Inferior parietal cortex (tissue), 1 donor: ENCODE measurements at regions not wholly inside any gene's neighbourhood (a gene's known extent, or its start where the extent isn't known, plus 50 kb on each side); places are given as distances from the start of the nearest gene placed in this dataset.

Experiments
- DNase-seq: peaks from one replicate; pipeline ENCODE4 v3.0.0-alpha.2; 2016; ENCODE audit errors: extremely low spot score

DNA sequence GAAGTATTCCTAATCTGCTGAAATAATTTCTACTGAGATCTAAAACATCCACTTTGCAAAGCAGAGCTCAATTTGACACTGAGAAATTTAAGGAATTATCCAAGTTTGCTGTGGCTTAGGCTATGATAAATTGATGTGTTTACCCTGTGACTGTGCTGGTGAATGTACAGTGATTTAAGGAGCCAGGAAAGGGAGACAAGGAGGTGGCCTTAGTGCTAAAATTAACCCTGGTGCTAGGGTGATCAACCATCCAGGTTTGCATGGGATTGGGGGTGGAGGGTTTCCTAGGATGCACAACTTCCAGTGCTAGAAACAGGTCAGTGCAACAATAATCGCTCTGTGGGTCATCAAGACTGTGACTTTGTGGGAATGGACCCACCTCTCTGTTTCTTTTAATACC is 307.5 kb upstream of the SPRED2 start:
- DNase-seq, result no peak

DNA sequence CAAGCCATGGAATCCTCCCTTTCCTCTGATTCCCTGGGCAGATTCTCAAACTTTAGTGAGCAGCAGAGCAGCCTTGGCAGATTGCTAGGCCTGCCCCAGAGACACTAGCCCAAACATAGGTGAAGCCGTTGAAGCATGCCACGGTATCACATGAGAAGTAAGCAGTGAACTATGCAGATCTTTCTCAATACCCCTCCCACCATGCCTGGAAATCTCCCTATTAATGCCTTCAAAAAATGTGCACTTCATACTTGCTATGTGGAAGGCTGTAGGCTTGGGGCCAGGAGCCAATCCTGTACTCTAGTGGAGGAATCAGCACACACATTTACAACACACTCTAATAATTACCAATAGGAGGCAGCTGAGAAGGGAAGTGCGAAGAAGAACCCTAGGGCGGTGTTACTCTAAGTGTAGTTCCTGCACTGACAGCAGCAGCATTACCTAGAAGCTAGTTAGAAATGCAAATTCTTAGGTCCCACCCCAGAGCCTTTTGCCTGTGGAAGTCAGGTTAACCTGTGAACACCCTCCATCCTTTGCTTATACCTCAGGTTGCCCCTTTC is 305.1 kb upstream of the SPRED2 start:
- no peak for DNase-seq

- no peak for DNase-seq
Measured at GRCh38 chr2:65731476-65731875, 299.1 kb upstream of the SPRED2 start.

GRCh38 chr2:65730186-65730585 is 297.8 kb upstream of the SPRED2 start:
- no peak for DNase-seq

DNA sequence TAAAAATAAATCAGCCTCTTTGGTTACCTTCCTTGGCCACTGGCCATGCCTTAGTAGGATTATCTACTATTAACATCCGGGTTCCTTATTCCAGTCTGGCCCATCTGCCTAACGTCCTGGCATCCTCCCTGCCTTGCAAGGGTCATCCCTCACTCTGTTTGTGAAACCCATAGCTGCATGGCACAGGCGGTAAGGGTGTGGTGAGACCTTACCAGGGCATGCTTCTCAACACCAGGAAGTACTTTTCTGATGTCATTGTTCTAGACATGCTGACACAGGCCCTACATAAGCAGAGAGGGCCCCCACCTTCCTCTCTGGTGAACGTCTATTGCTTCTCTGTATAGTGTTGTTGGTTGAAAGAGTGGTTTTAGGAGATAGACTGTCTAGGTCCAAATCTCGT is 296.8 kb upstream of the SPRED2 start:
- no peak for DNase-seq

GRCh38 chr2:65728477-65729180 is 296.2 kb upstream of the SPRED2 start:
- no peak for DNase-seq

DNA sequence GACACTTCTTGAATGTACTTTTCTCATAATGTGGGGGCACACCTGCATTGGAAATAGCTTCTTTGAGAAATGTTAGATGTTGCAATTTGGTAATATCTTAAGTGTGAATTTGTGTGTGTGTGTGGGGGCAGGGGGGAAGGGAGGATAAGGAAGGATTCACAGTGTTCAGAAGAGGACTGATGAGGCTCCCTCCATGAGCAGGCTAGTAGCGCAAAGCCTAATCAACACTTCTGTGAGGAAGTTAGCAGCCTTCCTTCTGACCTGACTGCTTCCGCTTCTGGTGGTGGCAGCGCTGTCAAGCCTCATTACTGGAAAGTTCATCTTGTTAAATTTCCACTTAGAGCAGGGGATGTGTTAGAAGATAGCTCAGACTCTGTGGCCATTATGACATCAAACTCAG is 295.4 kb upstream of the SPRED2 start:
- DNase-seq, result no peak

DNA sequence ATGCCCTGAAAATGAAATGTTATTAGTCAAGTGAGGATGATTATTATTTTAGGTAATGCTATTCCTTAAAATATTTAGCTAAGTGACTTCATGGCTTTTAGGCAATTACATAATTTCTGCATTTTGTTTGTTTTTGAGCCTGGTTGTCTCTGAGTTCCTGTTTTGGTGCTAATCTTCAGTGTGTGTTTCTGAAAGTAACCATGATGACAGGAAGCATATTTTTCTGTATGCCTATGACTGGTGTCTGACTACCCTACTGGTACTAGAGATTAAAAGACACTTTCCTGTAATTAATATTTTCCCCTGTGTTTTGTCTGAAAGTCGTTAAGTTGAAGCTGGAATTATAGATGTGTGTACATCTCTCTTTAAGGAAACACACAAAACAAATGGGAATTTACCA is 295.0 kb upstream of the SPRED2 start:
- no peak for DNase-seq

GRCh38 chr2:65724752-65725151 is 292.4 kb upstream of the SPRED2 start:
- no peak for DNase-seq

- no peak for DNase-seq
Measured at GRCh38 chr2:65724336-65724735, 291.9 kb upstream of the SPRED2 start.

- DNase-seq, result peak; percentile 12
Measured at GRCh38 chr2:65722028-65722778, 289.8 kb upstream of the SPRED2 start.

GRCh38 chr2:65716698-65717097 is 284.3 kb upstream of the SPRED2 start:
- DNase-seq, result no peak

DNA sequence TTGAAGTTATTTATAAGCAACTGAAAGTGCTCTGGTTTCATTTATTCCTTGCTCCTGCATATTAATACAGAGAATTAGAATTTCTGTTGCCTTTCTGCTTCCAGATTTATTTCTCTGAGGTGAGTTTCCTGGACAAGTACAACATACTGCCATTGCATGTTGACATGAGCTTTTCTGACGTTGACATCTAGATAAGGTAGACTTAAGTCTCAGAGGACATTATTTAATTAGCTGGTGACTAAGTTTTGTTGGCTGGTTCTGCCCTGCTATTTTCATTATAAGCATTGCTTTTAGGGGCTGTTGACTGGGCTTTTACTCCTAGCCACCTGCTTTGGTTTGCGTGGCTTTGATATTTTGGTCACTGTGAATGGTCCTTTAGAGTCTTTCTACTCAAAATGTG is 282.9 kb upstream of the SPRED2 start:
- no peak for DNase-seq

DNA sequence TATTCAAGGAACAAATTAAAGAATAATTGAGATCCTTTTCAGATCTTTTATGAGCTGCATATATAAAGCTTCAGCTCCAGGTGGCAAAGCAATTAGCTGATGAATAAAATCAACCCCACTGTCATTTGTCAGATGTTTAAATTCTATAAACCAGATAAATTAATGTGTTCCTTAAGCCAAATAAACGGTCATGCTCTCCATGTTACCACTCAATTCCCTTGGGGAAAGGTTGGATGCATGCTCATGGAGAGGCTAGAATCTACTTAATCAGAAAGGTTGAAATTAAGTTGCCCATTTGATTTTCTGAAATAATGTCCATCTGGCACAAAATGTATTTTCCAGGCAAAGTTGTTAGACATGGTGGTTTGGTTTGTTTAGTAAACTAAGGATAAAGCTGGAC is 282.5 kb upstream of the SPRED2 start:
- DNase-seq, result no peak

DNA sequence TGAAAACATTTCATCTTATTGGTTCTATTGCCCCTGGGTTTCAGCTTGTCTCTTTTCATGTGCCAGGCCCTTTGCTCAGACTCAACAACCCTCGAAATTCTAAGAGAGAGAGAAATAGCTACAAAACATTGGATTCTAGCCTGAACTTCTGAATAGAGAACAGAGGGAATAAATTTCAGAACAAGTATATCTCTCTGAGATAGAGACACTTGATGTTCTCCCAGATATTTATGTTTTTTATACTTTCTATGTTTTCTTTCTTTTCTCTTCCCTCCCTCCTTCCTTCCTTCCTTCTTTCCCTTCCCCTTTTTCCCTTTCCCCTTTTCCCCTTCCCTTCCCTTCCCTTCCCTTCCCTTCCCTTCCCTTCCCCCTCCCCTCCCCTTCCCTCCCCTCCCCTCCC is 279.5 kb upstream of the SPRED2 start:
- DNase-seq, result no peak

- DNase-seq, result no peak
Measured at GRCh38 chr2:65710779-65711295, 278.4 kb upstream of the SPRED2 start.

- DNase-seq, result no peak
Measured at GRCh38 chr2:65710356-65710755, 278.0 kb upstream of the SPRED2 start.

DNA sequence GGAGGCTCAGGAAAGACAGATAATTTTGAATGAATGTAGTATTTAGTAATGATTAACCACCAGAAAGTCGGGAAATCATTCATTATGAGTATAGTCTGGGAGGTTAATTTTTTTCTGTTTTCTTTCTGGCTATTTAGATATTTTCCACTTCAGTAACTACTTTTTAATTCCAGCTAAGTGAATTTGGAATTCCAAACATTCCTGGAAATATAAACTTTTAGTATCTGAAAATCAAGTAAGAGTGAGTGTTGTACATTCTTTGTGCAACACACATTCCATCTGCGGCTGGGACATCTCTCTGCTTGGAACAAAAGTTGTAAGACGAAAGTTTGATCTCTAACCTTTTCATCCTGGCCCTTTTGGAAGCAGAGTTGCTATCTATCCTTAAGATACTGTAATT is 275.7 kb upstream of the SPRED2 start:
- no peak for DNase-seq

DNA sequence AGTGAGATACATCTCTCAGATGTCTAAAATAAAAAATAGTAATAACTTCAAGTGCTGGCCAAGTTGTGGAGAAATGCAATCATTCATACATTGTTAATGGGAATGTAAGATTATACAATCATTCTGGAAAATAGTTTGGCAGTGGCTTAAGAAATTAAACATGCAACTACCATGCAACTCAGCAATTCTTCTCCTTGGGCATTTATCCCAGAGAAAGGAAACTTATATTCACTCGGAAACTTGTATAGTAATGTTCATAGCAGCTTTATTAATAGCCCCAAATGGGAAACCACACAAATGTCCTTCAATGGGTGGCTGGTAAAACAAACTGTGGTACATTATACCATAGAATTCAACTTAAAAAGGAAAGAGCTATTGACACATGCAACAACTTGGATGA is 274.0 kb upstream of the SPRED2 start:
- DNase-seq, result no peak

GRCh38 chr2:65701191-65701590 is 268.8 kb upstream of the SPRED2 start:
- no peak for DNase-seq

GRCh38 chr2:65700720-65701119 is 268.3 kb upstream of the SPRED2 start:
- DNase-seq, result no peak

DNA sequence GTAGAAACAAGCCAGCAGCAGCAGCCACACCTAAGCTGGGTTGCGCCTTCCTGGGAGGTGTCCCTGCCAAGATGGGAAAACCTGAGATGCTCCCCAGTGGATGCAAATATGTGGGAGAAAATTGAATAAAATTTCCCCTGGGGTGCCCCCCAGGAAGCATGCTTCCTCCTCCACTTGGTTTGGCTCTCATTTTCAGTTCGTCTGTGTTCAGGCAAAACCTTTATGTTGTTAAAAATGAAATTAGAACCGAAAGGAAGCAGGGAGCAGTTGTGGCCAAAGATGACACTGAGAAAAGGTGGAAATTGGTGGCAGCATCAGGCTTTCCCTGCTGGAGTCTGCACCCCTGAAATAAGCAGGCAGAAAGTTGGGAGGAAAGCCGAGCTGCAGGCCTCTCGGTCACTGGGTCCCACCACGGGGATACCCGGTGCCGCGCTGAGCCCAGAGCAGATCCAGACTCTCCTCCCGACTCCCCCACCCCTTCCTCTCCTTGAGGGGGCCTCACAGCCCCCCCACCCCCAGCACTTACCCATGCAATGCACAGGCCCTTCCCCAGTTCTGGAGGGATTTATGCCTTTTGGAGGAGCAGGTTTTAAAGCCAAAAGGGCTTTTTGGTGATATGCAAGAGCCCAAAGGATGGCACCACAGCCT is 267.7 kb upstream of the SPRED2 start:
- no peak for DNase-seq

DNA sequence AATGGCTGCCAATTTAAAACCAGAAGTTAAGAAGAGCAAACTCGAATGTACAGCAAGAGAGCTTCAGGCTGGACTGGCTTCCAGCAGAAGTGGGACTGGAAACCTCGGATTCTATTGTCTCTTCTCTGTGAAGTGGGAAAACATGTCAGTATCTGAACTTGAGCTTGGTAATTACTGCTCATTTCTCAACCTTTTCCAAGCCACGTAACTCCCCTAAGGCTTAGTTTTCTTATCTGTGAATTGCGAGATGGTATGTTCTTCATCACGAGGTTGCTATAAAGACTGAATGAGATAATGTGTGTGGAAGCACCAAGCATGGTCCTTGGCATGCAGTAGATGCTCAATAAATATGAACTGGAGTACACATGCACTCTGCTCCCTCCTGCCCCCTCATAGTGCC is 259.4 kb upstream of the SPRED2 start:
- DNase-seq, result no peak
